ENCODE measurements at regions not wholly inside any gene's neighbourhood (a gene's known extent, or its start where the extent isn't known, plus 50 kb on each side); places are given as distances from the start of the nearest gene placed in this dataset.

- no peak for DNase-seq
These were observed 779.3 kb upstream of the WWC1 start for GRCh38 chr5:167512111-167512510.

DNA sequence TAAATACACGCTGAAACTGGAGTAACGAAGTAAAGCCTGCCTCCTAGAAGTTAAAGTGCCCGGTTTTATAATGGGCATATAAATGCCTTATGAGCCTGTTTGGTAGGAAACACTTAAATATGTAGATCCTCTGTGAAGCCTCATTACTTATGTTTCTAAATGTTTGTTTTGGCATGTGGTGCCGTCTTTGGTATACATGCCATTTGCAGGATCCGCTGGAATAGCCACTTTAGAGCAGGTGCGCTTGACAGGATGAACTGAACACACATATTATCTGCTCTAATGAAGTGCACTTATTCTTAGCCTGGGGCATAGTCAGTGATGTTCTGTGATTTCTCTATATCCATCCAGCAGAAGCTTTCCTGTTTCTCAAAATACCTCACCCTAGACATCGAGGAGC, 778.1 kb upstream of the WWC1 start:
- DNase-seq, result no peak

- no peak for DNase-seq
These were observed 777.0 kb upstream of the WWC1 start for GRCh38 chr5:167514461-167514860.

- no peak for DNase-seq
These were observed 766.4 kb upstream of the WWC1 start for GRCh38 chr5:167525004-167525403.

GRCh38 chr5:167528651-167529050, 762.8 kb upstream of the WWC1 start:
- no peak for DNase-seq

GRCh38 chr5:167530548-167530947, 760.9 kb upstream of the WWC1 start:
- DNase-seq, result no peak

- DNase-seq, result no peak
These were observed 757.3 kb upstream of the WWC1 start for GRCh38 chr5:167533814-167534795.

- DNase-seq, result no peak
These were observed 751.7 kb upstream of the WWC1 start for GRCh38 chr5:167539747-167540146.

DNA sequence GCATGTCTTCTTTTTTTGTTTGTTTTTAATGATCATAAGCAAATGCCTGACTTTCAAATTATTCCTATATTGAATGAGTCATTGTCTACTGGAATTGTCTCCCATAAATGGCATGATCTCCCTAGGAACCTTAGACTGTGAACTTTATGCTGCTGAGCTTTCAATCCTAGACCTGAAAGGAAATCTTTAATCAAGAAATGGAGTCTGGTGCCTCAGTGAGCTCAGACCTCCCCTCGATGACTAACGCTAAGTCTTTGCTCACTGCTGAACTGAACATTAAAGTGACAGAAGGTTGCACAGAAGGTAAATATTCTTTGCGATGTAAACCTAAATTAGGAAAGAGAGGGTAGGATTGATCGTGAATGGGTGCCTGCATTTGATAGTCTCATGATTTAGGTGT, 745.2 kb upstream of the WWC1 start:
- DNase-seq, result no peak

GRCh38 chr5:167552356-167552755, 739.1 kb upstream of the WWC1 start:
- DNase-seq, result no peak

DNA sequence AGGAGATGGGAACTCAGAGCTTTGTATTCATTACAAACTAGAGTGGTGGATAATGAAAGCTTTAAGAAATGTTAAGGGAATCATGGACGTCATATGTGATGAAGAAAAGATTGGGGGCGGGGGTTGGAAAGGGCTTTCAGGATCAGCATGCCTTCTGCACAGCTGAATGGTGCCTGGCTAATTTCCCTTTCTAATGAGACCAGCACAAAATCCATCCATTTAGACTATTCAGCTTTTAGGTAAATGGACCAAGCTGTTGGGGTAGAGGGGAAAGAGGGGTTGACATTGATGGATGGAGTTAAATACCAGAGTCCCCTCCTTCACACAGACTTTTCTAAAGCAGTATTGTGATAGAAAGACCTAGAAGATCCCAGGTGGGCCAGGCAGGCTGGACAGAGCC, 737.9 kb upstream of the WWC1 start:
- no peak for DNase-seq

DNA sequence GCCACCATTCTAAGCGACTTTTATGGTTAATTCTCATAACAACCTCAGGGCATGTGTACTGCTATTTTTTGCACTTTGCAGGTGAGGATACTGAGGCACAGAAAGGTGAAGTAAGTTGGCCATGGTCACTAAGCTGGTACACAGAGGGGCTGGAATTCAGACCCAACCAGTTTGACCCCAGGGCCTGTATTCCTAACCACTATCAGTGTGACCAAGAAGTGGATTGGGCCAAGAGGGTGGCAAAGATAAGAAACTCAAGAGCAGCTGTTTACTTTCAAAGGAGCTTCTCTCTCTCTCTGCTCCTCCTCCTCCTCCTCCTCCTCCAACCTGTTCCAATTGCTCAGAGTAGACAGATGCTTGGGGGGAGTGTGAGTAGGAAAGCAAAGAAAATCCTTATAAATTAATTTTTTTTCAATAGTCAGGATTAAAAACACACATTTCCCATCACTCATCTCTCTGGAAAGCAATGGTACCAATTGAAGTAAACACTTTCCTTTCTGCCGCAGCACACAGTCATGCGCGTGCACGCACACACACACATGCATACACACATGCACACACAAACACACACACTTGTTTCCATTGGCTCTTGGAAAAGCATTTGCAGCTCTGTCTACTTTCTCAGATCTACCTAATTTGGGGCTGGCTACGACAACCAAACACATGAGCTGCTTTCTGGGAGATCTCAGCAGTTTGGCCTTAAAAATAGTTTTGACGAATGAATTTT, 736.7 kb upstream of the WWC1 start:
- no peak for DNase-seq

GRCh38 chr5:167555565-167556166, 735.8 kb upstream of the WWC1 start:
- DNase-seq, result no peak

DNA sequence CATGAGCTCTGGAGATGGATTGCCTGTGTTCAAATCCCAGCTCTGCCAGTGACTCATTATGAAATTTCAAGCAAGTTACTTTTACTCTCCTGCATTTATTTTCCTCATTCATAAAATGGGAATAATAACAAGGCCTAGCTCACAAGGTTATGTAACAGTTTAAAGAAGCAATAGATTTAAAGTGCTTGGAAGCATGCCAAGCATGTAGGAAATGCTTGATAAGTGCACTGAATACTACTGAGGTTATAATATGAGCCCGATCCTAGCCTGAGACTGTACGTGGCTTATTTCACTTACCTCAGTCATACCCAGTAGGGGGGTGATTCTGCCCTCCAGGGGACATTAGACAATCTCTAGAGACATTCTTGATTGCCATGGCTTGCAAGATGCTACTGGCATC, 734.1 kb upstream of the WWC1 start:
- no peak for DNase-seq

- no peak for DNase-seq
These were observed 729.6 kb upstream of the WWC1 start for GRCh38 chr5:167561796-167562195.

DNA sequence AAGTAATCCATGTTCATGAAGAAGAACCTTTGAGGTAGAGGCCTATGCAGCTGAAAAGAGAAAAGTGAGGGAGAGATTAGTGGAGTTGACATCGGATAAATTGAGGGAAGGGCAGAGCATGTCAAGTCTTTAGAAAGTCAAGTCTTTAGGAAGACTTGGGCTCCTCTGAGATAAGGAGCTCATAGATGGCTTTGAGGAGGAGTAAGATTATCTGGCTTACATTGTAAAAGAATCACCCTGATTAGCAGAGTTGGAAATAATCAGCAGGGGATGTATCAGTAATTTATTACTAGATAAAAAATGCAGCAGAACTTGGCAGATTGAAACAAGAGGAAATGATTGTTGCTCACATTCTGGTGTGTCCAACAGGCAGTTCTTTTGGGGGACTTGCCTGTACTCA, 727.2 kb upstream of the WWC1 start:
- DNase-seq, result no peak

DNA sequence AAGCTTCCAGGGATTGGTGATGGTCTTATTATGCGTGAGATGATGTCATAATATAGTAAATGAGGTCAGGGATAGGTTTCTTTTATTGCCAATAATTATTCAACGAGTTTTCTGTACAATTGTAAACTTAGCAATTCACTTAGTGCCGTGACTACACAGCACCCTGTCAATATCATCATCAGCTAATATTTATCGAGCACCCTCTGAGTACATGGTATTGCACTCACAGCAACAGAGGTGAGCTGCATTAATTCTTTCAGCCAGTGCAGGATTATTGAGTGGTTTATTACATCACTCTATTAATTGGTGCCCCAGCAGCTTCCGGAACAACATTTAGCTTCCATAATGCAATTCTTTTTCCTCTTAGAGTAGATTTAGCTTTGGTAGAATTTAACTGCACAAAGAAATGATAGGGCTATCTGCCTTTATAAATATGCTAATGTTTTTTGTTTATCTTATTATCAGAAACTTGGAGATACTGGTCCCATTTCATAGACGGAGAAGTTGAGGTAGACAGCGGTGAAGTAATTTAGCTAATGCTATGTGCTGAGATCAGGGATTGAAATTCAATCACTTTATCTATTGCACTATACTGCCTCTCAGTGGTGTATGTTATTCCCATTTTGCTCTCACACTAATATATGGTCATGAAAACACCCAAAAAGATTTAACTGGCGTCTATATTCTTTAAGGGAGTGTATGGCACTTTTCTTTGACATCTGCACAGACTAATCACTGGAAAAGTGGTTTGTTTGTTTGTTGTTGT, 726.1 kb upstream of the WWC1 start:
- no peak for DNase-seq

GRCh38 chr5:167570431-167570830, 721.0 kb upstream of the WWC1 start:
- no peak for DNase-seq

DNA sequence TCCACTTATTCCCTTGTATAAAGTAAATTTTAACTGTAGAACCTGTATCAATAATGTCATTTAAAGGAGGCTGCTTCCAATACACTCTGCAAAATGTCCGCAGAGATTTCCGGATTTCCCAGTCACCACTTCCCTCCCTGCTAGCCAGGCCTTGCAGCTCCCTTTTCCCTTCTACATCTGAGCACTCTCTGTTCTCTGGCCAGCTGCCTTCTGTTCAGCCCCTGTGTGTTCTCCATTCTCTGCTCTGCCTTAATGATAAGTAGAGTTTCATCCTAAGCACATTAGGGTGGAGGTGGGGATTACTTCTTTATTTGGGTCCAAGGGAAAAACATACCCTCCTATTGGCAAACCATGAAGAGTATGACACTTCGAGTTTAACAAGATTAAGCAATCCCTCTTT, 719.6 kb upstream of the WWC1 start:
- no peak for DNase-seq

GRCh38 chr5:167573370-167574127, 717.9 kb upstream of the WWC1 start:
- no peak for DNase-seq

GRCh38 chr5:167574464-167574863, 717.0 kb upstream of the WWC1 start:
- DNase-seq, result no peak

- DNase-seq, result no peak
These were observed 716.1 kb upstream of the WWC1 start for GRCh38 chr5:167575330-167575729.

Measured in activated CD4-positive, alpha-beta T cell treated with anti-CD3 and anti-CD28 coated beads for 1 hour (primary cell).